Anterior cingulate cortex (tissue), 58 donors: ENCODE measurements at regions not wholly inside any gene's neighbourhood (a gene's known extent, or its start where the extent isn't known, plus 50 kb on each side); places are given as distances from the start of the nearest gene placed in this dataset.
"Not testable (repeated sequence)": the region's sequence is repeated elsewhere in the genome, so short reads cannot be mapped to it uniquely, and the experiment has no call there.

ENCODE experiments used
- DNase-seq, 58 donors: peaks; one replicate each; lab custom pipeline; 2025; lab: John Stamatoyannopoulos, UW

GRCh38 chr14:28820677-28821076, 54.1 kb downstream of the FOXG1 start:
- DNase-seq: no peak

GRCh38 chr14:28821993-28822392, 55.4 kb downstream of the FOXG1 start:
- no peak for DNase-seq

- no peak for DNase-seq
These were observed 56.7 kb downstream of the FOXG1 start for GRCh38 chr14:28823245-28823644.

GRCh38 chr14:28830115-28830534, 63.5 kb downstream of the FOXG1 start:
- no peak for DNase-seq

- DNase-seq: peak in 7 of 58 donors; percentile 1 to 9 (median 5)
These were observed 64.5 kb downstream of the FOXG1 start for GRCh38 chr14:28831126-28831525.

GRCh38 chr14:28842569-28842968, 76.0 kb downstream of the FOXG1 start:
- not testable (repeated sequence) for DNase-seq

GRCh38 chr14:28867571-28867970, 101.0 kb downstream of the FOXG1 start:
- peak in 13 of 58 donors; percentile 1 to 41 (median 5) for DNase-seq

- no peak for DNase-seq
These were observed 103.5 kb downstream of the FOXG1 start for GRCh38 chr14:28870033-28870564.

GRCh38 chr14:28875934-28876571, 109.5 kb downstream of the FOXG1 start:
- peak in 2 of 58 donors; percentile 1 for DNase-seq

- DNase-seq: no peak
These were observed 110.0 kb downstream of the FOXG1 start for GRCh38 chr14:28876572-28876945.

- DNase-seq: no peak
These were observed 111.3 kb downstream of the FOXG1 start for GRCh38 chr14:28877923-28878322.

- peak in 6 of 58 donors; percentile 0 to 7 (median 2) for DNase-seq
These were observed 113.0 kb downstream of the FOXG1 start for GRCh38 chr14:28879573-28879996.

- no peak for DNase-seq
These were observed 120.4 kb downstream of the FOXG1 start for GRCh38 chr14:28886940-28887339.

- no peak for DNase-seq
These were observed 128.8 kb downstream of the FOXG1 start for GRCh38 chr14:28895389-28895788.

GRCh38 chr14:28896337-28896736, 129.8 kb downstream of the FOXG1 start:
- DNase-seq: no peak

GRCh38 chr14:28901631-28902030, 135.0 kb downstream of the FOXG1 start:
- no peak for DNase-seq

GRCh38 chr14:28902930-28903329, 136.3 kb downstream of the FOXG1 start:
- DNase-seq: no peak

- no peak for DNase-seq
These were observed 144.9 kb downstream of the FOXG1 start for GRCh38 chr14:28911521-28911920.

GRCh38 chr14:28913056-28913455, 146.5 kb downstream of the FOXG1 start:
- no peak for DNase-seq

GRCh38 chr14:28926122-28926521, 159.5 kb downstream of the FOXG1 start:
- no peak for DNase-seq

- DNase-seq: no peak
These were observed 165.4 kb downstream of the FOXG1 start for GRCh38 chr14:28931999-28932398.

GRCh38 chr14:28936601-28937000, 170.0 kb downstream of the FOXG1 start:
- no peak for DNase-seq

GRCh38 chr14:28941758-28942157, 175.2 kb downstream of the FOXG1 start:
- no peak for DNase-seq
